ENCODE measurements at regions not wholly inside any gene's neighbourhood (a gene's known extent, or its start where the extent isn't known, plus 50 kb on each side); places are given as distances from the start of the nearest gene placed in this dataset.
"Not testable (repeated sequence)": the region's sequence is repeated elsewhere in the genome, so short reads cannot be mapped to it uniquely, and the experiment has no call there.

DNA sequence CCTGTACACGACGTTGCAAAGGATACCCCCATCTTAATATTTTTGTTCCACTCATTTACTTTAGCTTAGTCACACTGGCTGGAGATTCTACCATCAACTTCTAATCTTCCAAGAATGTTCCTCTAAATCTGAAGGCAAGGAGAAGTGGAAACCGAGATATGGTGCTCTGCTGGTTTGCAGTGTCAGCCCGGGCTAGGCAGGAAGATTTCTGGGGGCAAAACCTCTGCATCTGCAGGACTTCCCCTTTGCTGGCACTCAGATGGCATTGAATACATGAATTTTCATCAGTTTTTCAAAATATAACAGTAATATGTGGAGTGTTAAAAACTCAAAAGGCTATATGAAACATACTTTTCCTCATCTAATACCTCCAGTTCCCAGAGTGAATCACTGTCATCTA, 240.4 kb downstream of the RPLP1 start:
- Mint-ChIP-seq H3K9me3 (peaks cover 18 to 25% of the 10 kb centered on the region in 2 donors), H3K4me3 (no peak overlapping the region), H3K27me3 (peaks cover 15% of the 10 kb centered on the region), H3K27ac (no peak overlapping the region), H3K4me1 (peaks cover 3% of the 10 kb centered on the region)
- no peak for DNase-seq
- no peak for ATAC-seq

DNA sequence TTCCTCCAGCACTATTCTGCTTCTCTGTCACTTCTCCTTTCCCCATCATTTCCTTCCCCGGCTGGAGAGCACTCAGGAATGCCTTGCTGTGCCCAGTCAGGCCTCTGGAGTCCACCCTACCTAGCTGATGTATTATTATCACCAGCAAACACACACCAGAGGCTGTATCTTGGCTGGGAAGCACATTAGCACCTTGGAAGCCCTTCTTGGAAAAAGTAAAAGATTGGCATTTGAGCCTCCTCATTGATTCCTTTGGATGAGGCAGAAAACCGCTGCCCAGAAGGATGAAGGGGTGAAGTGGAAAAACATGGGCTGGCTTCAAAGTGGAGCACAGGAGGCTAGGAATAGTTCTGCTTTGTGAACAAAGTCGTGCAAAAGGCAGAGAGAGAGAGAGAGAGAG, 244.3 kb downstream of the RPLP1 start:
- Mint-ChIP-seq H3K27me3 (peaks cover 15% of the 10 kb centered on the region), H3K4me3 (no peak overlapping the region), H3K27ac (no peak overlapping the region), H3K9me3 (no peaks in the 10 kb centered on the region), H3K4me1 (peaks cover 5% of the 10 kb centered on the region)
- no peak for DNase-seq
- ATAC-seq = no peak

- DNase-seq (no peak), ATAC-seq (no peak)
- no peak overlapping the region for H3K27ac Mint-ChIP-seq
- H3K9me3 Mint-ChIP-seq = no peaks in the 10 kb centered on the region
- H3K27me3 Mint-ChIP-seq = peaks cover 11% of the 10 kb centered on the region
- H3K4me3 Mint-ChIP-seq = no peak overlapping the region
- peaks cover 5% of the 10 kb centered on the region for H3K4me1 Mint-ChIP-seq
Observed at GRCh38 chr15:69697916-69698315, 245.3 kb downstream of the RPLP1 start.

DNA sequence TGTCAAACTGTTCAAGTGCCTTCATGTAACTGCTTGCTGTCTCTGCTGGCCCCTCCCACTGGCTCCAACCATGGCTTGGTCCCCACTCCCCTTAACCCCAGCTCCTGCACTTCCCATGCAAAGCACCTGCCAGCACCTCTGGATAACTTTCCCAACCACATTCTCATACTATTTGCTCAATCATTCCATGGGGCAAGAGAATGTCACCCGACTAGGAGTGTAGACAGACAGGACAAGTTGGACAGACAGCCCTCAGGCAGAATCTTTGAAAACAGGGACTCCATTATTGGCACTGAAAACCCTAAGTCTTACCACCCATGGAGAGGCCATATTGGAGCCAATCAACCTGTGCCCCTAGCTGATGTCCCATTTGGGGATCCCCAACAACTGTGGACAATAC, 246.5 kb downstream of the RPLP1 start:
- DNase-seq = no peak
- Mint-ChIP-seq H3K4me3 (no peak overlapping the region), H3K4me1 (peaks cover 5% of the 10 kb centered on the region), H3K9me3 (no peaks in the 10 kb centered on the region), H3K27me3 (peaks cover 7% of the 10 kb centered on the region), H3K27ac (no peak overlapping the region)
- no peak for ATAC-seq

GRCh38 chr15:69700380-69700779, 247.8 kb downstream of the RPLP1 start:
- H3K27me3 Mint-ChIP-seq = peaks cover 7% of the 10 kb centered on the region
- no peak overlapping the region for H3K27ac Mint-ChIP-seq
- H3K4me1 Mint-ChIP-seq = peaks cover 5% of the 10 kb centered on the region
- DNase-seq (no peak), ATAC-seq (no peak)
- H3K4me3 Mint-ChIP-seq = no peak overlapping the region
- no peaks in the 10 kb centered on the region for H3K9me3 Mint-ChIP-seq

DNA sequence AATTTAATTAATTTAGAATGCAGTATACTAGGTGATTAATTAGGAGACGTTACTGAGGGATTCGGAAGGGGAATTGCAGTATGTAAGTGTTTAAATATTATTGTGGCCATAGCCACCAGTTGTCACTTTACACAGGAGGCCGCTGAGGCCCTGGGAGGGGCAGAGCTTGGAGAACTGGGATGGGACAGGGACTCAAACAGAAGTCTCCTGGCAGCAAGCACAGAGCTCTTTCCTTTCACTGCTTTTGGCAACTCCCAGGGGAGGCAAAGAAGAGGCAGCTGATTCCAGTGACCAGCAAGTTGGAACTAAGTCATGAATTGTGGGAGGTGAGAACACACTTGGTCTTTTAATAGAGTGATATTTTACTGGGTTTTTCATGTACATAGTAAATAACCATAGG, 248.6 kb downstream of the RPLP1 start:
- ATAC-seq = no peak
- Mint-ChIP-seq H3K27ac (no peak overlapping the region), H3K9me3 (peaks cover 0 to under 1% of the 10 kb centered on the region in 2 donors), H3K4me3 (no peak overlapping the region), H3K4me1 (peaks cover 5% of the 10 kb centered on the region), H3K27me3 (no peaks in the 10 kb centered on the region)
- no peak for DNase-seq

DNA sequence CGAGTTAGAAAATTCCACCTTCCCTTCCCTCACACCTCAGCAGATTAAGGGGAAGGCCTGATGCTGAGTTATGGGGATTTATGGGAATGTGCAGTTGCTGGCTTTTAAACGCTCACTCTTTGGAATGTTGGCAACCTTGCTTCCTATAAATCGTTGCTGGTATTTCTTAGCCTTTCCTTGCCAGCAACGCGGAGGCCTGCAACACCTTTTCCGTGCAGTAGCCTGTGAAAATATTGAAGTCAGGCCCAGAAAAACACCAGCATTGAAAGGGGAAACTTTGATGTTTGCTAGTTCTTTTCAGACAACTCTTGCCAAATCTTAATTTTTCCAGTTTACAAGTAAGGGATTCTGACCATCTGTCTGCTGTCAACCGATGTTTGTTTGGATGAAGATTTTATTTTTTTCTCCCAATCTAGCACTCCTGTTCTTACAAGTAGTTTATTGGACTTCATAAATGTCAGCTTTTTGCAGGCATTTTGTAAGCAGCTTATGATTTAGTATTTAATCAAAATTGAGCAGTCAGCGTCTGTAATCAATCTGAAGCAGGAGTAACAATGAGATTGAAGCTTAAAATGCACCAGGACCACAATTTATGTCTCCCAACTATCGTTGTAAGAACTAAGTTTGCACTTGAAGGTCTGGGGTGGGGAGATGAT, 251.0 kb downstream of the RPLP1 start:
- H3K4me3 Mint-ChIP-seq = no peak overlapping the region
- no peaks in the 10 kb centered on the region for H3K4me1 Mint-ChIP-seq
- ATAC-seq = no peak
- no peaks in the 10 kb centered on the region for H3K27me3 Mint-ChIP-seq
- DNase-seq = no peak
- peaks cover 7 to 20% of the 10 kb centered on the region in 2 donors for H3K9me3 Mint-ChIP-seq
- H3K27ac Mint-ChIP-seq = no peak overlapping the region

- Mint-ChIP-seq H3K4me3 (no peak overlapping the region), H3K9me3 (peaks cover 11 to 22% of the 10 kb centered on the region in 2 donors), H3K27ac (no peak overlapping the region), H3K4me1 (no peaks in the 10 kb centered on the region), H3K27me3 (no peaks in the 10 kb centered on the region)
- DNase-seq (no peak), ATAC-seq (no peak)
Observed at GRCh38 chr15:69704229-69704628, 251.6 kb downstream of the RPLP1 start.

DNA sequence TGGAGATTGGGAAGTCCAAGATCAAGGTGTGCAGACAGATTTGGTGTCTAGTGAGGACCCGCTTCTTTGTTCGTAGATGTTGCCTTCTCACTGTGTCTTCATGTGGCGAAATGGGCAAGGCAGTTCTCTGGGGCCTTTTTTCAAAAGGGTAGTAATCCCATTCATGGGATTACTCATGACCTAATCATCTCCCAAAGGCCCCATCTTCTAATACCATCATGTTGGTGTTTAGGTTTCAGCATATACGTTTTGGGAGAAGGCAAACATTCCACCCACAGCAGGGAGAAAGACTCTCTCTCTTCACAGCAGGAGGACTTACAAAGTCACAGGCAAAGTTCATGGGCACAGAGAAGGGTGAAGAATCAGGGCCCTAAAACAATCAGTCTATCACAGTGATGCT, 252.1 kb downstream of the RPLP1 start:
- no peak for DNase-seq
- H3K4me3 Mint-ChIP-seq = no peak overlapping the region
- no peak for ATAC-seq
- H3K27me3 Mint-ChIP-seq = no peaks in the 10 kb centered on the region
- no peaks in the 10 kb centered on the region for H3K4me1 Mint-ChIP-seq
- peak overlapping the region in 1 of 2 donors; percentile 27 for H3K27ac Mint-ChIP-seq
- H3K9me3 Mint-ChIP-seq = peaks cover 15 to 27% of the 10 kb centered on the region in 2 donors

- no peaks in the 10 kb centered on the region for H3K27me3 Mint-ChIP-seq
- peaks cover 15 to 40% of the 10 kb centered on the region in 2 donors for H3K9me3 Mint-ChIP-seq
- no peaks in the 10 kb centered on the region for H3K4me1 Mint-ChIP-seq
- no peak overlapping the region for H3K4me3 Mint-ChIP-seq
- ATAC-seq = no peak
- no peak overlapping the region for H3K27ac Mint-ChIP-seq
- no peak for DNase-seq
Observed at GRCh38 chr15:69706353-69707097, 253.9 kb downstream of the RPLP1 start.

GRCh38 chr15:69707241-69707640, 254.6 kb downstream of the RPLP1 start:
- not testable (repeated sequence) for ATAC-seq, H3K4me3 Mint-ChIP-seq, H3K27me3 Mint-ChIP-seq, DNase-seq, H3K4me1 Mint-ChIP-seq, H3K27ac Mint-ChIP-seq
- peaks cover 15 to 40% of the 10 kb centered on the region in 2 donors for H3K9me3 Mint-ChIP-seq

DNA sequence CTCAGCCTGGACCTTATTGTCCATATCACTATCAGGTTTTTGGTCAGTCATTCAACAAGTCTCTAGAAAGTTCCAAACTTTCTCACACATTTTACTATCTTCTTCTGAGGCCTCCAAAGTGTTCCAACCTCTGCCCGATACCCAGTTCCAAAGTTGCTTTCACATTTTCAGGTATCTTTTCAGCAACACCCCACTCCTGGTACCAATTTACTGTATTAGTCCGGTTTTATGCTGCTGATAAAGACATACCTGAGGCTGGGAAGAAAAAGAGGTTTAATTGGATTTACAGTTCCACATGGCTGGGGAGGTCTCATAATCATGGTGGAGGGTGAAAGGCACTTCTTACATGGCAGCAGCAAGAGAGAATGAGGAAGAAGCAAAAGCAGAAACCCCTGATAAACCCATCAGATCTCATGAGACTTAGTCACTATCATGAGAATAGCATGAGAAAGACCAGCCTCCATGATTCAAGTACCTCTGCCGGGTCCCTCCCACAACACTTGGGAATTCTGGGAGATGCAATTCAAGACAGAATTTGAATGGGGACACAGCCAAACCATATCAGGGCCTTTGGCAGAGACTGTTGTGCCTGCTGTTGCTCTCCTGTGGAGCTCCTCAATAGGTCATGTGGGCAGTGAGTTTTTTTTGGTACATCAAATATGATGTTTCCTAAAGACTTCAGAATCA, 256.0 kb downstream of the RPLP1 start:
- Mint-ChIP-seq H3K4me1 (peaks cover 13% of the 10 kb centered on the region), H3K9me3 (peaks cover 15 to 40% of the 10 kb centered on the region in 2 donors)
- H3K27ac Mint-ChIP-seq, H3K27me3 Mint-ChIP-seq, DNase-seq, ATAC-seq, H3K4me3 Mint-ChIP-seq: not testable (repeated sequence)

- ATAC-seq = no peak
- no peak overlapping the region for H3K4me3 Mint-ChIP-seq
- peaks cover 15 to 27% of the 10 kb centered on the region in 2 donors for H3K9me3 Mint-ChIP-seq
- H3K27ac Mint-ChIP-seq = no peak overlapping the region
- H3K27me3 Mint-ChIP-seq = no peaks in the 10 kb centered on the region
- peaks cover 56% of the 10 kb centered on the region for H3K4me1 Mint-ChIP-seq
- DNase-seq = no peak
Observed at GRCh38 chr15:69712991-69713390, 260.4 kb downstream of the RPLP1 start.

GRCh38 chr15:69713726-69714559, 261.3 kb downstream of the RPLP1 start:
- peaks cover 65% of the 10 kb centered on the region for H3K4me1 Mint-ChIP-seq
- peak overlapping the region; percentile 26 to 41 for H3K4me3 Mint-ChIP-seq
- no peaks in the 10 kb centered on the region for H3K27me3 Mint-ChIP-seq
- peaks cover 6 to 19% of the 10 kb centered on the region in 2 donors for H3K9me3 Mint-ChIP-seq
- H3K27ac Mint-ChIP-seq = peak overlapping the region in 1 of 2 donors; percentile 16
- peak; percentile 75 to 88 for DNase-seq
- peak; percentile 97 for ATAC-seq

DNA sequence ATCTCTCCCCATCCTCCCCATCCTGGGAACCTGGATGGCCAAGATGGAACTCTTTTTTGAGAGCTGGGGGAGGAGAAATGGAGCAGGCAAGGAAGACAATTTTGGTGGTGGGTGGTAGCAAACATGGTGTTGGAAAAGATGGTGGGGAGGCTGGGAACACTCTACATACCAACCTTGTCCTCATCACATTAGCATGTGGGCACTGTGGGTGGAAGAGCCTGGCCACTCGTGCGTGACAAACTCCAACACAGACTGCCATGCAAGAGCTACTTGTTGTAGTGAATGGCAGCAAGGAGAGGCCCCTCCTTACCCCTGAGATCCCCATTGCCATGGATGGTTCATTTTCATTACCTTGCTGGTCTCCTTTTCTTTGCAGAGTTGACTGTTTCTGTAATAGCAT, 262.6 kb downstream of the RPLP1 start:
- peak overlapping the region; percentile 42 to 52 for H3K4me3 Mint-ChIP-seq
- H3K9me3 Mint-ChIP-seq = peaks cover 0 to 10% of the 10 kb centered on the region in 2 donors
- H3K4me1 Mint-ChIP-seq = peaks cover 78% of the 10 kb centered on the region
- no peak overlapping the region for H3K27ac Mint-ChIP-seq
- no peaks in the 10 kb centered on the region for H3K27me3 Mint-ChIP-seq
- no peak for ATAC-seq
- DNase-seq = no peak

Data from stimulated activated naive CD8-positive, alpha-beta T cell treated with anti-CD3 and anti-CD28 coated beads, Interleukin-15, amount 100 ng/mL, for 72 hours (primary cell).